ENCODE measurements at regions not wholly inside any gene's neighbourhood (a gene's known extent, or its start where the extent isn't known, plus 50 kb on each side); places are given as distances from the start of the nearest gene placed in this dataset.

GRCh38 chr10:60719721-60720120 lies 58.6 kb upstream of the CDK1 start:
- Histone ChIP-seq H3K9me3 (ENCODE audit: insufficient read depth, low read depth, low read length) (no peaks in the 10 kb centered on the region), H3K9ac (ENCODE audit: low read depth, low read length, poor library complexity, severe bottlenecking) (no peak overlapping the region), H4K20me1 (ENCODE audit: insufficient read depth, low read length, poor library complexity, severe bottlenecking) (no peaks in the 10 kb centered on the region), H3K79me2 (ENCODE audit: insufficient read depth, low read length) (no peaks in the 10 kb centered on the region), H3F3A (ENCODE audit: low read depth) (no peaks in the 10 kb centered on the region), H3K36me3 (ENCODE audit: insufficient read depth, low read length) (no peaks in the 10 kb centered on the region), H3K27me3 (ENCODE audit: insufficient read depth, low read length, poor library complexity, severe bottlenecking) (no peaks in the 10 kb centered on the region), H3K4me2 (ENCODE audit: low read depth, low read length, poor library complexity, severe bottlenecking) (no peak overlapping the region), H3K4me1 (ENCODE audit: insufficient read depth, low read length, poor library complexity, severe bottlenecking) (no peaks in the 10 kb centered on the region), H2AFZ (ENCODE audit: low read length) (no peak overlapping the region), H3K9me2 (replicated peaks; ENCODE audit: low read depth, low read length) (no peaks in the 10 kb centered on the region), H3K4me3 (ENCODE audit: low read length, poor library complexity, severe bottlenecking) (no peak overlapping the region)
- no peak for TF ChIP-seq EZH2phosphoT487 (IDR thresholded peaks at IDR 0.05; ENCODE audit: borderline replicate concordance)
- TF ChIP-seq CTCF (conservative IDR thresholded peaks at IDR 0.05; ENCODE audit: low read length) = no peak

- H3K9ac ChIP-seq (ENCODE audit: low read depth, low read length, poor library complexity, severe bottlenecking) = no peak overlapping the region
- H3K4me2 ChIP-seq (ENCODE audit: low read depth, low read length, poor library complexity, severe bottlenecking) = no peak overlapping the region
- H3K9me2 ChIP-seq (replicated peaks; ENCODE audit: low read depth, low read length) = no peaks in the 10 kb centered on the region
- no peaks in the 10 kb centered on the region for H3K9me3 ChIP-seq (ENCODE audit: insufficient read depth, low read depth, low read length)
- no peaks in the 10 kb centered on the region for H3K36me3 ChIP-seq (ENCODE audit: insufficient read depth, low read length)
- H3F3A ChIP-seq (ENCODE audit: low read depth) = no peaks in the 10 kb centered on the region
- no peaks in the 10 kb centered on the region for H3K4me1 ChIP-seq (ENCODE audit: insufficient read depth, low read length, poor library complexity, severe bottlenecking)
- no peaks in the 10 kb centered on the region for H3K79me2 ChIP-seq (ENCODE audit: insufficient read depth, low read length)
- no peaks in the 10 kb centered on the region for H3K27me3 ChIP-seq (ENCODE audit: insufficient read depth, low read length, poor library complexity, severe bottlenecking)
- no peaks in the 10 kb centered on the region for H4K20me1 ChIP-seq (ENCODE audit: insufficient read depth, low read length, poor library complexity, severe bottlenecking)
- no peak overlapping the region for H2AFZ ChIP-seq (ENCODE audit: low read length)
- TF ChIP-seq EZH2phosphoT487 (IDR thresholded peaks at IDR 0.05; ENCODE audit: borderline replicate concordance) = no peak
- H3K4me3 ChIP-seq (ENCODE audit: low read length, poor library complexity, severe bottlenecking) = no peak overlapping the region
Observed at GRCh38 chr10:60718886-60719285, 59.4 kb upstream of the CDK1 start.

- H3K36me3 ChIP-seq (ENCODE audit: insufficient read depth, low read length) = no peaks in the 10 kb centered on the region
- H3K4me2 ChIP-seq (ENCODE audit: low read depth, low read length, poor library complexity, severe bottlenecking) = no peak overlapping the region
- no peaks in the 10 kb centered on the region for H4K20me1 ChIP-seq (ENCODE audit: insufficient read depth, low read length, poor library complexity, severe bottlenecking)
- no peaks in the 10 kb centered on the region for H3K9me2 ChIP-seq (replicated peaks; ENCODE audit: low read depth, low read length)
- no peaks in the 10 kb centered on the region for H3F3A ChIP-seq (ENCODE audit: low read depth)
- H3K9ac ChIP-seq (ENCODE audit: low read depth, low read length, poor library complexity, severe bottlenecking) = no peak overlapping the region
- H3K9me3 ChIP-seq (ENCODE audit: insufficient read depth, low read depth, low read length) = no peaks in the 10 kb centered on the region
- H3K79me2 ChIP-seq (ENCODE audit: insufficient read depth, low read length) = no peaks in the 10 kb centered on the region
- H3K27me3 ChIP-seq (ENCODE audit: insufficient read depth, low read length, poor library complexity, severe bottlenecking) = no peaks in the 10 kb centered on the region
- no peak for TF ChIP-seq EZH2phosphoT487 (IDR thresholded peaks at IDR 0.05; ENCODE audit: borderline replicate concordance)
- no peak for TF ChIP-seq CTCF (conservative IDR thresholded peaks at IDR 0.05; ENCODE audit: low read length)
- no peak overlapping the region for H2AFZ ChIP-seq (ENCODE audit: low read length)
- no peaks in the 10 kb centered on the region for H3K4me1 ChIP-seq (ENCODE audit: insufficient read depth, low read length, poor library complexity, severe bottlenecking)
- no peak overlapping the region for H3K4me3 ChIP-seq (ENCODE audit: low read length, poor library complexity, severe bottlenecking)
Observed at GRCh38 chr10:60717852-60718251, 60.4 kb upstream of the CDK1 start.

GRCh38 chr10:60714233-60714632 lies 64.0 kb upstream of the CDK1 start:
- Histone ChIP-seq H3K4me1 (ENCODE audit: insufficient read depth, low read length, poor library complexity, severe bottlenecking) (no peaks in the 10 kb centered on the region), H3F3A (ENCODE audit: low read depth) (no peaks in the 10 kb centered on the region)

More at GRCh38 chr10:60714233-60714632, 64.0 kb upstream of the CDK1 start:
- H3K9ac ChIP-seq (ENCODE audit: low read depth, low read length, poor library complexity, severe bottlenecking) = no peak overlapping the region
- H2AFZ ChIP-seq (ENCODE audit: low read length) = no peak overlapping the region
- no peak overlapping the region for H3K4me2 ChIP-seq (ENCODE audit: low read depth, low read length, poor library complexity, severe bottlenecking)
- no peaks in the 10 kb centered on the region for H3K9me2 ChIP-seq (replicated peaks; ENCODE audit: low read depth, low read length)
- H3K9me3 ChIP-seq (ENCODE audit: insufficient read depth, low read depth, low read length) = no peaks in the 10 kb centered on the region
- H3K4me3 ChIP-seq (ENCODE audit: low read length, poor library complexity, severe bottlenecking) = no peak overlapping the region
- no peaks in the 10 kb centered on the region for H3K79me2 ChIP-seq (ENCODE audit: insufficient read depth, low read length)
- H4K20me1 ChIP-seq (ENCODE audit: insufficient read depth, low read length, poor library complexity, severe bottlenecking) = no peaks in the 10 kb centered on the region
- H3K27me3 ChIP-seq (ENCODE audit: insufficient read depth, low read length, poor library complexity, severe bottlenecking) = no peaks in the 10 kb centered on the region
- H3K36me3 ChIP-seq (ENCODE audit: insufficient read depth, low read length) = no peaks in the 10 kb centered on the region
- TF ChIP-seq CTCF (conservative IDR thresholded peaks at IDR 0.05; ENCODE audit: low read length) (no peak), EZH2phosphoT487 (IDR thresholded peaks at IDR 0.05; ENCODE audit: borderline replicate concordance) (no peak)
